ENCODE measurements at regions not wholly inside any gene's neighbourhood (a gene's known extent, or its start where the extent isn't known, plus 50 kb on each side); places are given as distances from the start of the nearest gene placed in this dataset.

DNA sequence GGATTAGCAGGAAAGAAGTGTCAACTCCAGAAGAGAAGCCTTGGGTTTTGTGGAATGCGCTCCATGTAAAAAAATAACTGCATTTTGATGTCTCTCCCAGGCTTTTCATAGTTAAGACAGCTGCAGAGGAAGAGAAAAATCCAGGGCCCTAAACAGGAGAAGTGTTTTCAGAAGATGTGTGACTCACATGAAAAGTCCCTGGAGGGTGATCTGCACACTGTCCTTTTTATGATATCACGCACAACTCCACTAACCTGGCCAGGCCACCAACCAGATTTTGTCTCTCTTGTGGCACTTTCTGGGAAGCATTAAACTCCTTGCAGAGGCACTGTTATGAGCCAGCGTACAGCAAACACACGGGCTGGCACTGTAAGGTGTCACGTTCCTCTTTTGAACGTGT lies 267.3 kb downstream of the FGF9 start (continued):
- TF ChIP-seq, protein P1, sequence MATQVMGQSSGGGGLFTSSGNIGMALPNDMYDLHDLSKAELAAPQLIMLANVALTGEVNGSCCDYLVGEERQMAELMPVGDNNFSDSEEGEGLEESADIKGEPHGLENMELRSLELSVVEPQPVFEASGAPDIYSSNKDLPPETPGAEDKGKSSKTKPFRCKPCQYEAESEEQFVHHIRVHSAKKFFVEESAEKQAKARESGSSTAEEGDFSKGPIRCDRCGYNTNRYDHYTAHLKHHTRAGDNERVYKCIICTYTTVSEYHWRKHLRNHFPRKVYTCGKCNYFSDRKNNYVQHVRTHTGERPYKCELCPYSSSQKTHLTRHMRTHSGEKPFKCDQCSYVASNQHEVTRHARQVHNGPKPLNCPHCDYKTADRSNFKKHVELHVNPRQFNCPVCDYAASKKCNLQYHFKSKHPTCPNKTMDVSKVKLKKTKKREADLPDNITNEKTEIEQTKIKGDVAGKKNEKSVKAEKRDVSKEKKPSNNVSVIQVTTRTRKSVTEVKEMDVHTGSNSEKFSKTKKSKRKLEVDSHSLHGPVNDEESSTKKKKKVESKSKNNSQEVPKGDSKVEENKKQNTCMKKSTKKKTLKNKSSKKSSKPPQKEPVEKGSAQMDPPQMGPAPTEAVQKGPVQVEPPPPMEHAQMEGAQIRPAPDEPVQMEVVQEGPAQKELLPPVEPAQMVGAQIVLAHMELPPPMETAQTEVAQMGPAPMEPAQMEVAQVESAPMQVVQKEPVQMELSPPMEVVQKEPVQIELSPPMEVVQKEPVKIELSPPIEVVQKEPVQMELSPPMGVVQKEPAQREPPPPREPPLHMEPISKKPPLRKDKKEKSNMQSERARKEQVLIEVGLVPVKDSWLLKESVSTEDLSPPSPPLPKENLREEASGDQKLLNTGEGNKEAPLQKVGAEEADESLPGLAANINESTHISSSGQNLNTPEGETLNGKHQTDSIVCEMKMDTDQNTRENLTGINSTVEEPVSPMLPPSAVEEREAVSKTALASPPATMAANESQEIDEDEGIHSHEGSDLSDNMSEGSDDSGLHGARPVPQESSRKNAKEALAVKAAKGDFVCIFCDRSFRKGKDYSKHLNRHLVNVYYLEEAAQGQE (IDR thresholded peaks at IDR 0.05; ENCODE audit: low read depth, low read length): no peak
- TF ChIP-seq, protein P2, sequence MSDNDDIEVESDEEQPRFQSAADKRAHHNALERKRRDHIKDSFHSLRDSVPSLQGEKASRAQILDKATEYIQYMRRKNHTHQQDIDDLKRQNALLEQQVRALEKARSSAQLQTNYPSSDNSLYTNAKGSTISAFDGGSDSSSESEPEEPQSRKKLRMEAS (IDR thresholded peaks at IDR 0.05; ENCODE audit: low read depth): no peak
- TF ChIP-seq YY1 (IDR thresholded peaks at IDR 0.05; ENCODE audit: low read depth): no peak
- no peak for TF ChIP-seq RAD21 (IDR thresholded peaks at IDR 0.05; ENCODE audit: low read length)
- TF ChIP-seq TAF1 (IDR thresholded peaks at IDR 0.05; ENCODE audit: borderline replicate concordance, low read depth, low read length): no peak
- TF ChIP-seq FOXJ3 (CRISPR knock-in tag; IDR thresholded peaks at IDR 0.05): no peak
- no peak for TF ChIP-seq POLR2AphosphoS5 (IDR thresholded peaks at IDR 0.05; ENCODE audit: low read depth, low read length)
- TF ChIP-seq, protein P3, sequence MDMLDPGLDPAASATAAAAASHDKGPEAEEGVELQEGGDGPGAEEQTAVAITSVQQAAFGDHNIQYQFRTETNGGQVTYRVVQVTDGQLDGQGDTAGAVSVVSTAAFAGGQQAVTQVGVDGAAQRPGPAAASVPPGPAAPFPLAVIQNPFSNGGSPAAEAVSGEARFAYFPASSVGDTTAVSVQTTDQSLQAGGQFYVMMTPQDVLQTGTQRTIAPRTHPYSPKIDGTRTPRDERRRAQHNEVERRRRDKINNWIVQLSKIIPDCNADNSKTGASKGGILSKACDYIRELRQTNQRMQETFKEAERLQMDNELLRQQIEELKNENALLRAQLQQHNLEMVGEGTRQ (IDR thresholded peaks at IDR 0.05; ENCODE audit: borderline replicate concordance, low read depth, low read length): no peak

DNA sequence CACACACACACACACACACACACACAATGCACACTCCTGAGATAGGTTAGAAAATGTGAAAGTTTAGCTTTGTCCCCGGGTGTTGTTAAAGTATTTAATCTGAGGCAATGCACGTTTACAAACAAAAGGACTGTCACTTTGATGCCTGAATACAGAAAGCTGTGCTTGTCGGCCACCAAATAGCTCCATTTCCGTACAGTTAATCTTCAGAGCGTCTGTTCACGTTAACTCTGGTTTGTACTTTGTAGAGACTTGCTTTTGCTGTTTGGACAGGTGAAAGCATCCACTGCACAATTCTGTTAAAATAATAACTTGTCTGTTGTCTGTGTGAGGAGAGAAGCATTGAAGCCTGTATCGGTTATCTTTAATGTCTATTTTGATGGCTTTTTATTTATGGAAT lies 267.8 kb downstream of the FGF9 start:
- Histone ChIP-seq H3F3A (replicated peaks; ENCODE audit: insufficient read depth) (no peaks in the 10 kb centered on the region), H3K9me3 (no peaks in the 10 kb centered on the region), H3K27me3 (ENCODE audit: insufficient read depth) (no peaks in the 10 kb centered on the region), H3K9ac (no peak overlapping the region), H2AFZ (ENCODE audit: low read depth) (no peak overlapping the region), H3K9me2 (no peaks in the 10 kb centered on the region), H3K4me1 (ENCODE audit: control insufficient read depth in 1 of 2, insufficient read depth in 2 of 2, low read depth in 1 of 2, low read length in 1 of 2) (no peaks in the 10 kb centered on the region), H4K20me1 (ENCODE audit: insufficient read depth) (no peaks in the 10 kb centered on the region), H3K4me2 (no peak overlapping the region), H3K79me2 (ENCODE audit: insufficient read depth) (no peaks in the 10 kb centered on the region), H3K36me3 (replicated peaks in 1 of 2; ENCODE audit: control insufficient read depth in 1 of 2, insufficient read depth in 2 of 2, low read length in 1 of 2) (no peaks in the 10 kb centered on the region), H3K27ac (ENCODE audit: low read depth in 2 of 2, low read length in 1 of 2) (no peak overlapping the region), H3K4me3 (ENCODE audit: low read depth in 2 of 2, low read length in 1 of 2) (no peak overlapping the region)
- WGBS (ENCODE audit: low lambda C conversion rate): 10% methylated on average over 7 of the region's 7 CpGs
- ChIA-PET POLR2A (no interaction called here), CTCF (no interaction called here)
- DNase-seq: no peak
- TF ChIP-seq, protein P4, sequence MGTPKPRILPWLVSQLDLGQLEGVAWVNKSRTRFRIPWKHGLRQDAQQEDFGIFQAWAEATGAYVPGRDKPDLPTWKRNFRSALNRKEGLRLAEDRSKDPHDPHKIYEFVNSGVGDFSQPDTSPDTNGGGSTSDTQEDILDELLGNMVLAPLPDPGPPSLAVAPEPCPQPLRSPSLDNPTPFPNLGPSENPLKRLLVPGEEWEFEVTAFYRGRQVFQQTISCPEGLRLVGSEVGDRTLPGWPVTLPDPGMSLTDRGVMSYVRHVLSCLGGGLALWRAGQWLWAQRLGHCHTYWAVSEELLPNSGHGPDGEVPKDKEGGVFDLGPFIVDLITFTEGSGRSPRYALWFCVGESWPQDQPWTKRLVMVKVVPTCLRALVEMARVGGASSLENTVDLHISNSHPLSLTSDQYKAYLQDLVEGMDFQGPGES (IDR thresholded peaks at IDR 0.05; ENCODE audit: low read depth, low read length): no peak
- no peak for TF ChIP-seq MXI1 (IDR thresholded peaks at IDR 0.05; ENCODE audit: low read depth, low read length)
- no peak for TF ChIP-seq CHD2 (IDR thresholded peaks at IDR 0.05; ENCODE audit: low read length, partially characterized antibody)
- TF ChIP-seq YY1 (IDR thresholded peaks at IDR 0.05; ENCODE audit: low read depth): no peak
- no peak for TF ChIP-seq RXRA (IDR thresholded peaks at IDR 0.05; ENCODE audit: borderline replicate concordance, low read depth)
- no peak for TF ChIP-seq SMC3 (IDR thresholded peaks at IDR 0.05; ENCODE audit: low read depth, low read length)
- TF ChIP-seq RCOR1 (IDR thresholded peaks at IDR 0.05; ENCODE audit: low read length): no peak
- no peak for TF ChIP-seq FOXJ3 (CRISPR knock-in tag; IDR thresholded peaks at IDR 0.05)
- no peak for TF ChIP-seq NRF1 (IDR thresholded peaks at IDR 0.05; ENCODE audit: low read depth, low read length)
- no peak for TF ChIP-seq TEAD4 (IDR thresholded peaks at IDR 0.05; ENCODE audit: borderline replicate concordance, insufficient read depth)

Measured in SK-N-SH (cell line).